HEK293T (cell line): ENCODE measurements at regions not wholly inside any gene's neighbourhood (a gene's known extent, or its start where the extent isn't known, plus 50 kb on each side); places are given as distances from the start of the nearest gene placed in this dataset.

Experiments used
- BHLHE40 ChIP-seq: fragments of 450-650 bp; IDR thresholded peaks from 2 replicates; pipeline ENCODE4 v1.6.1; 2016; ENCODE audit warnings: mild to moderate bottlenecking, moderate library complexity, borderline replicate concordance
- FOXK2 ChIP-seq: fragments of 450-650 bp; IDR thresholded peaks from 2 replicates; pipeline ENCODE4 v1.6.1; 2016; ENCODE audit warnings: mild to moderate bottlenecking
- FOXM1 ChIP-seq: fragments of 450-650 bp; IDR thresholded peaks from 2 replicates; pipeline ENCODE4 v1.6.1; 2017; ENCODE audit warnings: mild to moderate bottlenecking, borderline replicate concordance
- SP1 ChIP-seq: fragments of 450-650 bp; IDR thresholded peaks from 2 replicates; pipeline ENCODE4 v1.6.1; 2017
- SUZ12 ChIP-seq: fragments of 450-650 bp; IDR thresholded peaks from 2 replicates; pipeline ENCODE4 v1.6.1; 2016; ENCODE audit warnings: mild to moderate bottlenecking
- TARDBP ChIP-seq: fragments of 450-650 bp; IDR thresholded peaks from 2 replicates; pipeline ENCODE4 v1.6.1; 2016

- no peak for TF ChIP-seq TARDBP
- no peak for TF ChIP-seq FOXK2
- TF ChIP-seq SP1, result no peak
- no peak for TF ChIP-seq FOXM1
- TF ChIP-seq BHLHE40, result no peak
- TF ChIP-seq SUZ12, result no peak
These were observed 55.1 kb upstream of the PTPN12 start for GRCh38 chr7:77482015-77482414.
